ENCODE measurements at regions not wholly inside any gene's neighbourhood (a gene's known extent, or its start where the extent isn't known, plus 50 kb on each side); places are given as distances from the start of the nearest gene placed in this dataset.
"Not testable (repeated sequence)": the region's sequence is repeated elsewhere in the genome, so short reads cannot be mapped to it uniquely, and the experiment has no call there.

DNA sequence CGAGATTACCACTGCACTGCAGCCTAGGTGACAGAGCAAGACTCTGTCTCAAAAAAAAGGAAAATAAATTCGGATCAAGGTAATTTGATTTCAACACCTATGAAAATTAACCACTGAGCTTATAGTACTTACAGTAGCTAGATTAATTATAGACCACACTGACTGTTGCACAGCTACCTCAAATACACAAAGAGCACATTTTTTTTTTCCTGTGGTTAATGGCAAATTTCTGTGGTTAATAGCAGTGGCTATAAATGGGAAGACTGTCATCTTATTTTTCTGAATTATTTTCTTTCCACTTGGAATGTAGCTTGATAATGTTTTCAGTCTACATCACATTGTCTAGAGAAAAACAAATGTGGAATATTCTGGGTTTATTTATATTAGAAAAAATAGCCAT lies 1661.6 kb upstream of the PCDH7 start:
- DNase-seq: no peak

DNA sequence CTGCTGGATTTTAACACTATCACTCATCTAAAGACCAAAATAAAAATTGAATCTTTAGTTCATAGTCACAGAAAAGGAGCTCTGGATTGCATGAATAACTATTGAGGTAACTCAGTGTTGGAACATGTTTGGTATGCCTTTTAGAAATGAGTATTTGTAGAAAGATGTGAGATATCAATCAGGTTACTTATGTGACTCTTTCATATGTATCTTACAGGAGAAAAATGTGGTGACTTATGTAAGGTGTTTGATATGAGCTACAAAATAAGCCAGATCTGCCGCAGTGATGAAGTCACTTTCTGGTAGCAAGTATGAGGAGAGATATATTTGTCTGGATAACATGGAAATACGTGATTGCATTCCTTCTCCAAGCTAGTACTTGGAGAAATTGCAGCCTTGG lies 1653.3 kb upstream of the PCDH7 start:
- no peak for DNase-seq

DNA sequence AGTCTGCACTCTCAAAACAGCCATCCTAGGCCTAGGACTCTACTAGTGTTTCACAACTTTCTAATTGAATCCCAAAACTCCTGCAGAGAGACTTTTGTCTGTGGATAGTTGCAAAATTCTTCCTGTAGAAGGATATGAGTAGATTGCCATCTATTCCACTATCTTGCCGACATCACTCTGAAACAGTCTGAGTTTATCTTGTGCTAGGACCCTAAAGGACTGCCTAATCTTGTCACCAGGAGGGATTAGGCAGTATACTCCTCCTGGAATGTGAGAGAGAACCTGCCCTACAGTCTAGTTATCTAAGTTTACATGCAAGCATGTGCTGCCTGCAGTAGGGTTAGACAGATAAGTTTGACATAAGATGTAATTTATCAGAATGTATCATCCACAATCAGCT lies 1646.6 kb upstream of the PCDH7 start:
- no peak for DNase-seq

DNA sequence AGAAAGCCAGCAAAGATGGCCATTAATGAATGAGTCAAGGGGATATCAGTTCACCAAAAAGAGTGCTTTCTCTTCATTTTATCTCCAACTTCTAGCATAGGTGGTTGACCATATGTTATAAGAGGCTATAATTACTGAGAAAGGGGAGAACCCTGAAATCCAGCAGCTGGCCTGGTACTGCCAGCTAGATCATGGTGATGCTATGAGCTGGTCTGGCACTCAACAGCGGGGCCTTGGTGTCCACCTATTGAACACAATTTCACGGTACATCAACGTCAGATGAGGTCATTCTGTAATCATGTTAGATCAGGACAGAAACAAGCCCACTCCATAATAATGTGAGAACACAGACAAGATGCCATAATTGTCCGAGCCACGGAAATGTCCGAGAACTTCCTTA lies 1644.8 kb upstream of the PCDH7 start:
- DNase-seq: no peak

DNA sequence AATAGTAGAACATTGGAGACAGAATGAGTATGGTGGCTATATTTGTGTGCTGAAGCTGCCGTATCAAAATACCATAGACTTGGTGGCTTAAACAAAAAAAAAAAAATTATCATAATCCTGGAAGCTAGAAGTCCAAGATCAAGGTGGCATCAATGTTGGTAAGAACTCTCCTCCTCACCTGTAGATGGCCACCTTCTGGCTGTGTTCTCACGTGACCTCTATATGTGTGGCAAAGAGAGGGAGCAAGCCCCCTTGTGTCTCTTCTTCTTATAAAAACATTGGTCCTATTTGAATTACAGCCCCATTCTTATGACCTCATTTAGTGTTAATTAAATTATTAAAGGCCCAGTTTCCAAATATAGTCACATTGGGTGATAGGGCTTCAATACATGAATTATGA lies 1640.9 kb upstream of the PCDH7 start:
- DNase-seq: no peak

DNA sequence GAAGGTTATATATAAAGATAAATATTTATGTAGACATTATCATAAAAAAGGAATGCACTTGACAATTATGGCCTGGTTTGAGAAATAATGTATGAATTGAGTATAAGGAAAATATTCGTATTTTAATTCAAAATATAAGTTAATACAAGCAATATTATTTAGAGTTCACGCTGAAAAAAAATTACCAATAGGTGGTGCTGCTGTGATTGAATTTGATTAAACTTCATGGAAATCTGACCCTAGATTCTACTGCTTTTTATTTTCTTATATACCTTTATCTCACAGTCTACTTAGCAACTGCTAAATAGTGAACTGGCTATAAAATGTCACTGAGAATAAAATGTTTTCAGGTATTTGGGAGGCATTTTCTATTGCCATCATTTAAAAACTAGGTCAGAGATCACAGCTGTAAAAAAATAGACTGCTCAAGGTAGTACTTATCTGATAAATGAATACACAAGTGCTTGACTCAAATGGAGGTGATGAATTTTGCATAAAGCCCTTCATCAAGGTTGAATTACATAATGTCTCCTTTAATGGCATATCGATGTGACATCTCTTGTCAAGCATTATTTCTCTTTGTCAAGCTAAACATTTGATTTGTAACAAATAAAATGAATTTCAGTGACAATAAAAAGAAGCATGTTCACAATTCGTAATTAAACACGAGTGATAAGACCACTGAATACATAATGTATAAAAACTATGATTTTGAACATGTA lies 1638.8 kb upstream of the PCDH7 start:
- DNase-seq: no peak

DNA sequence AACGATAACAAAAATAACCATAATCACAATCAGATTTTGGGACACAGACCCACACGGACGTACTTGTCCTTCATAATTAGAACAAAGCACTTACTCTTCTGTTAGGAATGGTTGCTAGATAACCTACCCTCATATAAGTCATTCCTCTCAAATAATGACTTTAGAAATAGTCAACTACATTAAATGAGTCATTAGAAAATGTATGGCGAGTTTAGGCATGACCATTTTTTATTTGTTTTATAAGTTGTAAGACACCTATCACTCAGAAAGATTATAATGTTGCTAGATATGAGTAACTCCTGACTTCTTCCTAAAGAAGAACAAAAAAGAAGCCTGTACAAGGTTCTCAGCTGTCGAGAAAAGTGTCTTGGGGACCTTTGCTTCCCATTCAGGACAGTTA lies 1637.5 kb upstream of the PCDH7 start:
- DNase-seq: no peak

DNA sequence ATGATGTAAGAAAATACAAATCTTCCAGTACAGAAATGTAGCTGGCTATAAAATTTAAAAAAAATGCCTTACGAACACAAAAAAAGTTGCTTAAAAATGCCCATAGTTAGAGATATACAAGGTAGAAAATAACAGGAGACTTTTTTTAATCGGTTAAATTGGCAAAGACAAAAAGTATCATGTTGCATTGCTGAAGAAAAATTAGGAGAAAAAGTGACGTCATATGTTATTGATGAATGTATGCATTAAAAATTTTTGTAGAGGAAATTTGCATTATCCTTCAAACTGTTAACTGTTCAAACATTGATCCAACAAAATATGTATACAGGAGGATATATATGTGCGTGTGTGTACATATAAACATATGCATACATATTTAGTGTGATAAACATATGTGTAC lies 1634.4 kb upstream of the PCDH7 start:
- no peak for DNase-seq

DNA sequence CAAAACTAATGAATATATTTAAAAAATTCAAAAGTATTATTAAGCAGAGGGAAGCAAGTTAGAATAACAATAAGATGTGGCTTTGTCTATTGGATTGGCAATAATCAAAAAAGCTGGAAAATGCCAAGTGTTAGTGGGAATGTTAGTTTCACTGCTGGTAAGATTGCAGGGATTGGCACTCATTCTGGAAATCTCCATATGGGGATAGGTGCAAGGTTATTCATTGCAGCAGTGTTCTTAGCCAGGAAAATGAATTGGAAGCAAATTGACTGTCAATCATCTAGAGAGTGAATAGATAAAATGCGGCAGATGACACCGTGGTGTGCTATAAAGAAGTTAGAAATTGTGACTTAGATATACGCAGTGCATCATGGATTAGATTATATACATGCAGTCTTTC lies 1615.5 kb upstream of the PCDH7 start:
- no peak for DNase-seq

DNA sequence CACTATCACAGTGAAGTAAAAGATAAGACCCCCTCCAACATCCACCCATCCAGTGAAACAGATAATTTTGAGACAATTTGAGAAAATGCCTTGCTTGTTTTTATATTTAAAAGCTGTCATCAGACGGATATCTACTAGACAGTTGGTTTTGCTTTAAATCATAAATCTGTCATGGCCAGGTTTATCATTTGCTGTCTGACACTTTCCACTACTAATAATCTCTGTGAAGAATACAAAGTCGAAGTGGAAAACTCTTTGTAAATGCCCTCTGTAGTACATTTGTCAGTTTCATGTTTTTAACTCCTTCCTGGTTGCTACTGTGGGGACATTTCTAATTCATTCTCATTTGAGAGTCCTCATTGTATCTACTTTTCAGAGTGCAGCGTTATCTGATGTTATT lies 1606.2 kb upstream of the PCDH7 start:
- no peak for DNase-seq

DNA sequence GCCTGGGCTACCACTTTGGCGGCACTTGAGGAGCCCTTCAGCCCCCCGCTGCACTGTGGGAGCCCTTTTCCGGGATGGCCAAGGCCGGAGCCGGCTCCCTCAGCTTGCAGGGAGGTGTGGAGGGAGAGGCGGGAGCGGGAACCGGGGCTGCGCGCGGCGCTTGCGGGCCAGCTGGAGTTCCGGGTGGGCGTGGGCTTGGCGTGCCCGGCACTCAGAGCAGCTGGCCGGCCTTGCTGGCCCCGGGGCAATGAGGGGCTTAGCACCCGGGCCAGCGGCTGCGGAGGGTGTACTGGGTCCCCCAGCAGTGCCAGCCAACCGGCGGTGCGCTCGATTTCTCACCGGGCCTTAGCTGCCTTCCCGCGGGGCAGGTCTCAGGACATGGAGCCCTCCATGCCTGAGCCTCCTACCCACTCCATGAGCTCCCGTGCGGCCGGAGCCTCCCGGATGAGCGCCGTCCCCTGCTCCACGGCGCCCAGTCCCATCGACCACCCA lies 1602.9 kb upstream of the PCDH7 start:
- not testable (repeated sequence) for DNase-seq

DNA sequence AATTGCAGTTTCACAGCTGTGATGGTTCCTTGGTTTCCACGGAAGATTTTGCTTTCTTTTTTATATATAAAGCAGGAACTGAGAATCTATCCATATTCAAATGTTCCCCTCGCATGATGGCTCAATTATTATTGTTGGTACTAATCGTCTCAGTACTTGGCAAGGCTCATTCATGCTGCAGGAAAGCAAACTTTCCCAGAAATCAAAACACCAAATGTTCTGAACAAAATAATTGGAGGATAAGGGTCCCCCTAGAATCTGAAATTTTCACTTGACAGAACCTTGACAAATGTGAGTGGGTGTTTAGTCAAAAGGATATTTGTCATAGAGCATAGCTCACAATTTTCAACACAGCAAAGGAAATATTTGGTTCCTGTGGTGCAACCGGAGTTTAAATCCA lies 1598.6 kb upstream of the PCDH7 start:
- DNase-seq: no peak

DNA sequence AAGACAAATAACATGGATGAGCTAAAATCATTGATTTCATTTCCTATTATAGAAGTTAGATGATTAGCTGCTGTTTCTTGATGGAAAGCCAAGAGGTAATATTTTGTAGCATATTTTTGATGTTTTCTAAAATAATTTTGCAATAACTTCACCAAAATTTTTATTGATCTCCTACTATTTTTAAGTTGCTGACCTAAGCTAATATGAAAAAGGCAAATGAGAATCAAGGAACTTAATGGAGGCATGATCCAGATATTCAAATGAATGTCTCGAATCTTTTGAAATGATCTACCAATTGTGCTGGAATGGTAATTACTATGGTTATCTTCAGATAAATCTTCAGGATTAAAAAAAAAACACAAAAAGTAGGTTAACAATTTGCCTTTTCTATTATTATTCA lies 1591.4 kb upstream of the PCDH7 start:
- DNase-seq: no peak

DNA sequence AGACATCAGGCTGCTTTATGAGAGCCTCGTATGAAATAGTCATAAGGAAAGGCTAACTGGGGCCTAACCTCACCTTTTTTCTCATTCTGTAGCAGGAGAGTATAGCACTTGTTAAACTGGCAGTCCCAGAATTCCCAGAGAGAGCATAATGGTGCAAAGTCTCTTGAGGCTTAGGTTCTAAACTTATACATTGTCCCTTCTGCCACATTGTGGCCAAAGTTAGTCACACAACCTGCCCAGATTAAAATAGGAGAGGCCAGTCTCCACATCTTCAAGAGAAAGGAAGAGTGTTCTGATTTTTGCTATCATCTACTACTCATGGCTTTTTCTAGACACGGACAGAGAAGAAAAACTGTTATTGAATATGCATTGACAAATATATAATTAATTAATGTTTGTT lies 1588.9 kb upstream of the PCDH7 start:
- DNase-seq: no peak

DNA sequence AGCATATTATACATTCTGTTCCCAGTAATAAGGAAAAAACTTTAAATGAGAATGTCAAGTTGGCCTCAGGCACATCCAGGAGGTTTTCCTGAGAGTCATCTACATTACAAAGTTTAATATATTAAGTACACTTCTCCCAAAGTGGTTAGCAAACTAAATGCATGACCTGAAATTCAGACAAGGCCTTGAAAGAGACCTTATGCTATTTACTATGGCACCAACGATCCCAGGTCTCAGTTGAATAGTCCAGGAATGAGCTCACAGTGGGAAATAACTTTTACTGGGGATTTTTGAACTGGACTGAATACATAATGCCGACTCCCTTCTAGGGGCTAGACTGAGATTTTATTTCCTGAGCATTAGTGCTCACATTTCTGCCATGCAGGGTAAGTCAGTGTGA lies 1577.5 kb upstream of the PCDH7 start:
- no peak for DNase-seq

DNA sequence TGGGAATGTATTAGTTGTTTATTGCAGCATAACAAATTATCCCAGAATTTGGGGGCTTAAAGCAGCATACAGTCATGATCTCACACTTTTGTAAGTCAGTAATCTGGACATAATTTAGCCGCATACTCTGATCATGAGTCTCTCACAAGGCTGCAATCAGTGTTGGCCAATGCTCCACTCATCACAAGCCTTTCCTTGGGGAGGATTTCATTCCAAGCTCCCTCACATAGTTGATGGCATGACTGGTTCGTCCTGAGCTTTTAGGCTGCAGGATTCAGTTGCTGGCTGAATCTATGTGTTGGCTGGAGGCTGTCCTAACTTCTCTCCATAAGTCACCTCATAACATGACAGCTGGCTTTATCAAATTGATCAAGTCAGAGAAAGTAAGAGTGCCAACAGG lies 1568.6 kb upstream of the PCDH7 start:
- no peak for DNase-seq

DNA sequence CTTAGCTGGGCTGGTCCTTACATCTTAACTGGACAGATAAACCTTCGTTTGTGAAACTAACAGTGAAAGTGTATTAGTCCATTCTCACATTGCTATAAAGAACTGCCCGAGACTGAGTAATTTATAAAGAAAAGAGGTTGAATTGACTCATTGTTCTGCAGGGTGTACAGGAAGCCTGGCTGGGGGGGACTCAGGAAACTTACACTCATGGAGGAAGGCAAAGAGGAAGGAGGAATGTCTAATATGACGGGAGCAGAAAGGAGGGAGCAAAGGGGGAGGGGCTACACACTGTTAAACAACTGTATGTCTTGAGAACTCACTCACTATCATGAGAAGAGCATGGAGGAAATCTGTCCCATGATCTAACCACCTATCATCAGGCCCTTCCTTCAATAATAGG lies 1566.5 kb upstream of the PCDH7 start:
- DNase-seq: no peak

DNA sequence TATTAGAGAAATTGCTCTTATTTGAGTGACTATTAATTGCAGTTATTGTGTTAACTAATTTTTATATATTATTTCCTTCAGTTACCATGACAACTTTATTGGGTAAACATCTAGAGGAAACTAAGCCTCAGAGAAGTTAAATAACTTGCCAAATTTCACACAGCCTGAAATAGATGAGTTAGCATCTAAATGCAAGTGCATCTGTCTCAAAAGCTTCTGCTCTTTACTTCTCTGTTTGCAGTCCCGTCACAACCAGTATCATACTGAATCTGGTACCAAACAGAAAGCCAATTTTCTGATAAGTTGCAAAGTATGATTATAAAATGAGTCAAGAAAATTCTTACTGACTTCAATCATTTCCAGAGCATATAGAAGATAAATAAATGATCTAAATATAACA lies 1544.9 kb upstream of the PCDH7 start:
- DNase-seq: no peak

DNA sequence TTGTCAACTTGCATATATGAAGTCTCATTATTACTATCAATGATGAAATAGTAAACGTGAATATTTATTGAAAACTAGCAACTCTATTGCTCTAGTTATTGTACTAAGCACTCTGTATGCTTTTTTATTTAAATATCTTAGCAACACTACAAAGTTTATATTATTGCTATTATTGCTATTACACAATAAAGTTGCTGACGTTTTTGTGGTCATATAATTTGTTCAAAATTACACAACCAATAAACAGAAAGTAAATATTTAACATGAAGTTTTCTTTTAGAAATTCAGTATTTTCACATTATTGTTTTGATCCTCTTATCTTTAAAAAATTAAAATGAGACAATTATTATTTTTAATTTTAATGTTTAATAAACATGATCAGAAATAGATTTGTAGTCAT lies 1521.1 kb upstream of the PCDH7 start:
- DNase-seq: no peak

DNA sequence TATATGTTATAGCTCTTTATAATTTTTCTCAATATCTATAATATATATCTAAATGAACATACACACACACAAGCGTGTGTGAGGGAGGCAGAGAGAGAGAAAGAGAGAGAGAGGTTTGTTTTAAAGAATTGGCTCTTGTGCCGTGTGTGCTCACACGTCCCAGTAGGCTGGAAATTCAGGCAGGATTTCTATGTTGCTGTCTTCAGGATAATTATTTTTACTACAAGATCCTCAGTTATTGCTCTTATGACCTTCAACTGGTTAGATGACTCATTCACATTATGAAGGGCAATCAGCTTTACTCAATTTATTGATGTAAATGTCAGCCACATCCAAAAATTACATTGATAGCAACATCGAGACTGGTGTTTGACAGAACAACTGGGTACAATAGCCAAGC lies 1520.7 kb upstream of the PCDH7 start:
- no peak for DNase-seq

DNA sequence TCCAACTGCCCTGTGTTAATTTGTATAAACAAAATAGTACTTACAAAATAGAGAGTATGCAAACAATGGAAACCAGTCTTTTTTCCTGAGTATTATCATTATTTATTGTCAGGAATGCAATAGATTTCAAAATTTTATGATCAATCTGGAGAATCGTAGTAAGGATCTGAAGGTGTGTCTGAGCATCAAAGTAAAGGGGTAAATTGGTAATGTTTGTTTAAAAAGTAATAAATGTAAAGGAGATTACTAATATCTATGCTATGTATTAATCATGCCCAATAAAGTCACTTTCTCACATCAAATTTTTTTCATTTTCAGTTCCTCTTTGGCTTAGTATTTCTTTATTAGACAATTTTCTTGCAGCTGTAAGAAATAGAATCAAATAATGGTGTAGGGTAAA lies 1507.1 kb upstream of the PCDH7 start:
- no peak for DNase-seq

DNA sequence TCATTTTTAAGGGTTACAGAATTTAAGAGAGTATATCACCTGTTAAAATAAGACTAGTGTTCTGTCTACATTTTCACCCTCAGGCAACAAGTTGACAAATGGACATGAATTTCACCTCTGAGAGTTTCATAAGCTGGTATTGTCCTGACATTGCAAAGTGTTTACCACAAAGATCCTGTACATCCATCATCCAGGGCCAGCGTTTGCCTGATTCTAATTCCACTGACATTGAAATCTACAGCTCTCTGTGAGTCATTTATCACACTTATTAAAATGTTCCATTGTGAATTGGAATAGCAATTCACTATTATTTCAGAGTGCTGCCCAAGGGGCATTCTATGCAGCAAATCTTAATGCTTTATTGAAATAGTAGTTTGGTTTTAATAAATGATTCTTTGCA lies 1499.4 kb upstream of the PCDH7 start:
- DNase-seq: no peak

DNA sequence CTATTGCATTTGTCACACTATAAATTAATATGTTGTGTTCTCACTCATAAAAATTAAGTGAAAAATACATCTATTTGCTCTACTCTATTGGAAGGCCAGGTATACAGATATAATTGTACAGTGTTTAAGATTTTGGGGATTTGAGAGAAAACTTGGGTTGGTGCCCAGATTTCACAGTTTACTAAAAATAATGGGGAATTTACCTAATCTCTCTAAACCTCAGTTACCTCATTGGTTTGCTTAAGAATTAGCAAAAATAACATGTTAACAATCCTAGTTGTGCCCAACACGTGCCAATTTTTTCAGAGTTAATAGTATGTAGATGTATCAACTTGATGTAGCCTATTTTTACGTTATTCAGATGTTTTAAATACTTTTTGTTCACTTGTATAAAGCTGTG lies 1495.3 kb upstream of the PCDH7 start:
- no peak for DNase-seq

DNA sequence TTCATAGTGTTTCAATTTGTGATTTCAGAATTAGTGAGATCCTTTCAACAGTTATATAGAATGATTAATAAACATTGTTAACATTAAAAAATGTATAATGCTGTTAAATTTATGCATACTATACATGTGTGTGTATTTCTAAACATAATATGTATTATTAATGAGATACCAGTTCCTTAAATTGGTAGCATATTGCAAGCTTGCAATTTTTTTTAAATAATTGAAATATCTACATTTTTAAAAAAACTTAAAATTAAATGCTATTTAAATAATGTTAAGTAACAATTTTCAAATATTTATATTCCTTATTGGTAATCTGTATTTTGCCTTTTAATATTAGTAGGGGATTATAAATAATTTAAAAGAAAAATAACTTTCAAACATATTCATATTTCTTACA lies 1479.5 kb upstream of the PCDH7 start:
- DNase-seq: no peak

DNA sequence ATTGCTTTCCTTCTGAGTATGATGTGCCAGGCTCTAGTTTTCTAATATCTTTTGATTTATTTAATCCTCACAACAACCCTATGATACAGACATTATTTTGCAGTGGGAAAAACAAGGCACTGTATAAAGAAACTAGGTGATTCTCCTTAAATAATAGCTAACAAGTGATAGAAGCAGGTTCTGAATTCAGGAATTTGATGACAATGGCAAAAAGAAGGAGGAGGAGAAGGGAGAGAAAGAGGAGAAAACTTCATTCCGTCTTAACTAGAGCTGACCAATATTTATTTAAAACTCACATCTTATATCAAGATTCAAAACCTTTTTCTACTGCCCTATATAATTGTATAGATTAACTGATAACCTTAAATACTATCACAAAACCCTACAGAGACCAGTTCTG lies 1477.1 kb upstream of the PCDH7 start:
- DNase-seq: no peak

DNA sequence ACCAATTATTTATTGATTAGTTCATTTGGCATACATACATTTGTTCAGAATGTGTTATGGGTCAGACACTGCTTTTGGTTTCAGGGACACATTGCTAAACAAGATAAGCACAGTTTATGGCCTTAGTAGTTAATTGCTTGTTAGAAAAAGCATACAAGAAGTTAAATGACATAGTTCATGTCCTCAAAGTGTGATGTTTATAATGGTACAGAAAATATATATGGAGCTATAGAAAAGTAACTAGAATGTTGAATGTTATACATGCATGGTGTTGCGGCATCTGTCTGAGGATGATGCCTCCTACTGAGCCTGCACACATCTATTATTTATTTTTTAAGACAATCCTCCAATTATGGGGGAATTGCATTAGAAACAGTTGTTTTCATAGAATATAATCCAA lies 1476.3 kb upstream of the PCDH7 start:
- DNase-seq: no peak
